Progenitor cell of endocrine pancreas (in vitro differentiated cells): ENCODE measurements at regions not wholly inside any gene's neighbourhood (a gene's known extent, or its start where the extent isn't known, plus 50 kb on each side); places are given as distances from the start of the nearest gene placed in this dataset.

Experiments
- DNase-seq: peaks from one replicate; pipeline ENCODE4 v3.0.0; 2021; ENCODE audit warnings: low spot score; ENCODE audit not compliant: unreplicated experiment
- H3K27ac Mint-ChIP-seq: 2 replicates; pipeline ENCODE4 v1.8.0; 2021; ENCODE audit warnings: mild to moderate bottlenecking, moderate library complexity, mixed read lengths
- H3K27me3 Mint-ChIP-seq: 2 replicates; pipeline ENCODE4 v1.8.0; 2021; ENCODE audit warnings: mixed read lengths
- H3K36me3 Mint-ChIP-seq: 2 replicates; pipeline ENCODE4 v1.8.0; 2022; ENCODE audit warnings: mixed read lengths; ENCODE audit not compliant: insufficient read depth
- H3K4me1 Mint-ChIP-seq: 2 replicates; pipeline ENCODE4 v1.8.0; 2021; ENCODE audit warnings: low read depth, mixed read lengths
- H3K4me3 Mint-ChIP-seq: 2 replicates; pipeline ENCODE4 v1.8.0; 2021; ENCODE audit warnings: low read depth, mild to moderate bottlenecking, moderate library complexity, mixed read lengths
- H3K9me3 Mint-ChIP-seq: 2 replicates; pipeline ENCODE4 v1.8.0; 2021; ENCODE audit warnings: low read depth, mixed read lengths
- CTCF ChIP-seq: fragments of 200-600 bp; sonication (generic); IDR thresholded peaks from one replicate; pipeline ENCODE4 v1.5.0; 2021; ENCODE audit warnings: antibody characterized with exemption, mild to moderate bottlenecking; ENCODE audit not compliant: unreplicated experiment

- Mint-ChIP-seq H3K4me3 (no peak overlapping the region), H3K4me1 (no peaks in the 10 kb centered on the region), H3K27ac (no peak overlapping the region), H3K27me3 (no peaks in the 10 kb centered on the region), H3K9me3 (peaks cover 17% of the 10 kb centered on the region), H3K36me3 (peaks cover 1% of the 10 kb centered on the region)
- TF ChIP-seq CTCF = no peak
- no peak for DNase-seq
Observed at GRCh38 chr4:161121451-161121850, 1042.3 kb downstream of the FSTL5 start.

GRCh38 chr4:161101881-161102280 lies 1061.9 kb downstream of the FSTL5 start:
- H3K36me3 Mint-ChIP-seq = no peaks in the 10 kb centered on the region
- no peak for DNase-seq
- no peak overlapping the region for H3K27ac Mint-ChIP-seq
- no peak overlapping the region for H3K4me3 Mint-ChIP-seq
- peaks cover 3% of the 10 kb centered on the region for H3K4me1 Mint-ChIP-seq
- TF ChIP-seq CTCF = no peak
- no peaks in the 10 kb centered on the region for H3K9me3 Mint-ChIP-seq
- no peaks in the 10 kb centered on the region for H3K27me3 Mint-ChIP-seq

- H3K36me3 Mint-ChIP-seq = no peaks in the 10 kb centered on the region
- no peaks in the 10 kb centered on the region for H3K9me3 Mint-ChIP-seq
- no peak overlapping the region for H3K27ac Mint-ChIP-seq
- H3K27me3 Mint-ChIP-seq = no peaks in the 10 kb centered on the region
- no peak overlapping the region for H3K4me3 Mint-ChIP-seq
- TF ChIP-seq CTCF = no peak
- peaks cover 3% of the 10 kb centered on the region for H3K4me1 Mint-ChIP-seq
- no peak for DNase-seq
Observed at GRCh38 chr4:161097821-161098220, 1066.0 kb downstream of the FSTL5 start.

- H3K27ac Mint-ChIP-seq = no peak overlapping the region
- TF ChIP-seq CTCF = no peak
- H3K4me3 Mint-ChIP-seq = no peak overlapping the region
- peaks cover 4% of the 10 kb centered on the region for H3K9me3 Mint-ChIP-seq
- no peaks in the 10 kb centered on the region for H3K27me3 Mint-ChIP-seq
- DNase-seq = no peak
- H3K36me3 Mint-ChIP-seq = no peaks in the 10 kb centered on the region
- H3K4me1 Mint-ChIP-seq = no peaks in the 10 kb centered on the region
Observed at GRCh38 chr4:161061046-161061445, 1102.8 kb downstream of the FSTL5 start.
